GM20000 (cell line): ENCODE measurements at regions not wholly inside any gene's neighbourhood (a gene's known extent, or its start where the extent isn't known, plus 50 kb on each side); places are given as distances from the start of the nearest gene placed in this dataset.

ENCODE experiments used
- DNase-seq: peaks from one replicate; pipeline ENCODE4 v3.0.0; 2012; ENCODE audit warnings: low spot score
- CTCF ChIP-seq: IDR thresholded peaks from 2 replicates; pipeline ENCODE4 v1.5.1; 2012; ENCODE audit warnings: mild to moderate bottlenecking, control low read depth; ENCODE audit errors: extremely low read depth, missing control alignments

GRCh38 chr7:115719963-115720362 is 310.6 kb downstream of the TFEC start:
- no peak for TF ChIP-seq CTCF
- no peak for DNase-seq

- TF ChIP-seq CTCF, result no peak
- DNase-seq, result no peak
Observed at GRCh38 chr7:115709664-115710063, 320.9 kb downstream of the TFEC start.

- TF ChIP-seq CTCF, result no peak
- no peak for DNase-seq
Observed at GRCh38 chr7:115708013-115708341, 322.6 kb downstream of the TFEC start.

- TF ChIP-seq CTCF, result no peak
- no peak for DNase-seq
Observed at GRCh38 chr7:115707258-115708012, 323.1 kb downstream of the TFEC start.

GRCh38 chr7:115704884-115705283 is 325.7 kb downstream of the TFEC start:
- no peak for DNase-seq
- TF ChIP-seq CTCF, result no peak

- DNase-seq, result no peak
Observed at GRCh38 chr7:115701141-115701540, 329.4 kb downstream of the TFEC start.

GRCh38 chr7:115694424-115694823 is 336.1 kb downstream of the TFEC start:
- no peak for TF ChIP-seq CTCF
- DNase-seq, result no peak

More at GRCh38 chr7:115701141-115701540, 329.4 kb downstream of the TFEC start:
- no peak for TF ChIP-seq CTCF
